ENCODE measurements at regions not wholly inside any gene's neighbourhood (a gene's known extent, or its start where the extent isn't known, plus 50 kb on each side); places are given as distances from the start of the nearest gene placed in this dataset.

GRCh38 chr1:47703981-47704596 lies 266.2 kb downstream of the FOXD2 start:
- TF ChIP-seq CTCF (IDR thresholded peaks at IDR 0.05) (no peak), POLR2A (IDR thresholded peaks at IDR 0.05) (no peak)

Measured in sigmoid colon (tissue), 3 donors.